GM23248 (cell line): ENCODE measurements at regions not wholly inside any gene's neighbourhood (a gene's known extent, or its start where the extent isn't known, plus 50 kb on each side); places are given as distances from the start of the nearest gene placed in this dataset. TPM values are rescaled to one million over a fixed set of nuclear protein-coding genes. Genes with fewer than 3 reads are reported as not detected.

Experiments
- DNase-seq: peaks from one replicate; pipeline ENCODE4 v3.0.0-alpha.2; 2015
- H2AFZ ChIP-seq: fragments of 200-600 bp; sonication (generic); 2 replicates; pipeline ENCODE4 v1.6.1; 2016; ENCODE audit warnings: antibody characterized with exemption
- H3F3A ChIP-seq: fragments of 200-600 bp; sonication (generic); 2 replicates; pipeline ENCODE4 v1.6.1; 2016; ENCODE audit warnings: mild to moderate bottlenecking, antibody characterized with exemption, mixed run types; ENCODE audit not compliant: insufficient read depth
- H3K27ac ChIP-seq: fragments of 200-600 bp; sonication (generic); 2 replicates; pipeline ENCODE4 v1.5.1; 2016; ENCODE audit warnings: mild to moderate bottlenecking
- H3K27me3 ChIP-seq: fragments of 200-600 bp; sonication (generic); replicated peaks from 2 replicates; pipeline ENCODE4 v1.6.1; 2016; ENCODE audit warnings: mild to moderate bottlenecking; ENCODE audit not compliant: insufficient read depth
- H3K36me3 ChIP-seq: fragments of 200-600 bp; sonication (generic); 2 replicates; pipeline ENCODE4 v1.6.1; 2016; ENCODE audit warnings: low read depth, mild to moderate bottlenecking
- H3K4me1 ChIP-seq: fragments of 200-600 bp; sonication (generic); 2 replicates; pipeline ENCODE4 v1.6.1; 2016; ENCODE audit warnings: mild to moderate bottlenecking; ENCODE audit not compliant: insufficient read depth
- H3K4me2 ChIP-seq: fragments of 200-600 bp; sonication (generic); one replicate; pipeline ENCODE4 v1.6.1; 2016; ENCODE audit warnings: mild to moderate bottlenecking; ENCODE audit not compliant: unreplicated experiment
- H3K4me3 ChIP-seq: fragments of 200-600 bp; sonication (generic); 2 replicates; pipeline ENCODE4 v1.5.1; 2016; ENCODE audit warnings: mild to moderate bottlenecking
- H3K79me2 ChIP-seq: fragments of 200-600 bp; sonication (generic); 2 replicates; pipeline ENCODE4 v1.6.1; 2016; ENCODE audit warnings: mild to moderate bottlenecking; ENCODE audit not compliant: insufficient read depth
- H3K9ac ChIP-seq: fragments of 200-600 bp; sonication (generic); 2 replicates; pipeline ENCODE4 v1.6.1; 2016; ENCODE audit warnings: mild to moderate bottlenecking
- H3K9me2 ChIP-seq: fragments of 200-600 bp; sonication (generic); 2 replicates; pipeline ENCODE4 v1.6.1; 2016; ENCODE audit warnings: mixed run types, mild to moderate bottlenecking, moderate library complexity; ENCODE audit not compliant: insufficient read depth
- H3K9me3 ChIP-seq: fragments of 200-600 bp; sonication (generic); one replicate; pipeline ENCODE4 v1.6.1; 2017; ENCODE audit warnings: low read depth
- H4K20me1 ChIP-seq: fragments of 200-600 bp; sonication (generic); 2 replicates; pipeline ENCODE4 v1.6.0; 2016; ENCODE audit not compliant: insufficient read depth
- EZH2 ChIP-seq: fragments of 200-600 bp; sonication (generic); IDR thresholded peaks from 2 replicates; pipeline ENCODE4 v1.6.1; 2018; ENCODE audit warnings: antibody characterized with exemption, mild to moderate bottlenecking; ENCODE audit not compliant: insufficient read depth, poor library complexity, severe bottlenecking
- EZH2phosphoT487 ChIP-seq: fragments of 200-600 bp; sonication (generic); IDR thresholded peaks from 2 replicates; pipeline ENCODE4 v1.6.1; 2018; ENCODE audit warnings: antibody characterized with exemption, moderate library complexity, mild to moderate bottlenecking, low read depth; ENCODE audit not compliant: insufficient read depth
- WGBS, 2 experiments: methylation state at CpG; one replicate each; pipeline ENCODE4 v1.1.6; 2015 to 2017; ENCODE audit warnings: low lambda C conversion rate in 2 of 2, low coverage in 1 of 2; ENCODE audit errors: missing lambda C conversion rate in 2 of 2; 5-methylcytosine and 5-hydroxymethylcytosine counted together
- in situ Hi-C: fragments of 300-500 bp; cut with MboI; formaldehyde crosslinking; loops from 2 replicates; pipeline ENCODE4 v1.15.0; 2020
- small RNA-seq: library from RNA; depleted of rRNA; stranded (forward); fragments of <200 nt; gene quantifications from one replicate; pipeline ENCODE3, GENCODE V24; 2014; ENCODE audit warnings: low read depth, low replicate concordance

DNA sequence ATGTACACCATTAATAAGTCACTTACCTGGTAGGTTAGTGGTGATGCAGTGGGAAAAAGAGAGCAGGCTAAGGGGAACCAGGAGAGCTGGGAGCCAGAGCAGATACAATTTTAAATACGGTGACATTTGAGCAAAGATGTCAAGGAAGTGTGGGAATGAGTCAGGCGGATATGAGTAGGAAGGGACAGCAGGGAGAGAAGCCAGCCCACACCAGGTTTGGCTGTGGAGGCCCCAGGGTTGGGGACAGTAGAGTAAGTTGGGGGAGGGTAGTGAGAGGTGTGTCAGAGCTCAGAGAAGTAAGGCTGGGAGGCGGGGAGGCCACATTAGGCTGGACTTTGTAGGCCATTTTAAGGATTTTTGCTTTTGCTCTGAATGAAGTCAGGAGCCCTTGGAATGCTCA lies 482.0 kb downstream of the DISC1 start:
- no peak overlapping the region for H3K4me3 ChIP-seq
- DNase-seq: peak; percentile 8
- H2AFZ ChIP-seq: no peak overlapping the region
- H3K9me3 ChIP-seq: no peaks in the 10 kb centered on the region
- WGBS, 2 experiments: 31 to 51% methylated on average over 3 of the region's 3 CpGs
- in situ Hi-C loops: no loop called here
- no peaks in the 10 kb centered on the region for H3K36me3 ChIP-seq
- no peaks in the 10 kb centered on the region for H3F3A ChIP-seq
- H3K9ac ChIP-seq: no peak overlapping the region
- no peaks in the 10 kb centered on the region for H3K79me2 ChIP-seq
- H3K4me1 ChIP-seq: no peaks in the 10 kb centered on the region
- no peaks in the 10 kb centered on the region for H3K27me3 ChIP-seq
- H4K20me1 ChIP-seq: no peaks in the 10 kb centered on the region
- no peaks in the 10 kb centered on the region for H3K9me2 ChIP-seq
- no peak for TF ChIP-seq EZH2
- TF ChIP-seq EZH2phosphoT487: no peak
- no peak overlapping the region for H3K4me2 ChIP-seq
- no peak overlapping the region for H3K27ac ChIP-seq

DNA sequence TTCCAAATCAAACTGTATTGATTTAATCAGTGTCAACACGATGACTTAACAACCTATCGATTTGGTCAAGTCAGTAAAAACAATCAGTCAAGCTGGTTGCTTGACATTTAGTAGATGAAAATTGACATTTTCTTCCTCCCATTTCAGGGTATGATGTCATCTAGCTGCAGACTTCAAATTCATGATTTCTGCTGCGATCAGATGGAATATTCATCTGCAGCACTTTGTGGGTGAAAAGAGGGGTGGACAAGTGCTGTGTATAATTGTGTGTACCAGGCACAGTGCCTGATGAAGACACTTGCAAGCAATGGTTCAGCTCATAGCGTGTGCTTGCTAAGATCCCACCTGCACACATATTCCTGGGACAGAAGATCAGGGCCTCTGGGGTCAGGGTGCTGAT lies 479.8 kb downstream of the DISC1 start:
- Histone ChIP-seq H3K9me2 (no peaks in the 10 kb centered on the region), H3K36me3 (no peaks in the 10 kb centered on the region), H3K9ac (no peak overlapping the region), H3K27ac (no peak overlapping the region), H3K9me3 (no peaks in the 10 kb centered on the region), H3K79me2 (no peaks in the 10 kb centered on the region), H4K20me1 (no peaks in the 10 kb centered on the region), H2AFZ (no peak overlapping the region), H3K4me3 (no peak overlapping the region), H3K4me2 (no peak overlapping the region), H3F3A (no peaks in the 10 kb centered on the region), H3K27me3 (no peaks in the 10 kb centered on the region), H3K4me1 (no peaks in the 10 kb centered on the region)
- 71 to 78% methylated on average over 4 of the region's 4 CpGs for WGBS, 2 experiments
- no peak for TF ChIP-seq EZH2
- no peak for TF ChIP-seq EZH2phosphoT487
- in situ Hi-C loops: no loop called here
- DNase-seq: no peak

DNA sequence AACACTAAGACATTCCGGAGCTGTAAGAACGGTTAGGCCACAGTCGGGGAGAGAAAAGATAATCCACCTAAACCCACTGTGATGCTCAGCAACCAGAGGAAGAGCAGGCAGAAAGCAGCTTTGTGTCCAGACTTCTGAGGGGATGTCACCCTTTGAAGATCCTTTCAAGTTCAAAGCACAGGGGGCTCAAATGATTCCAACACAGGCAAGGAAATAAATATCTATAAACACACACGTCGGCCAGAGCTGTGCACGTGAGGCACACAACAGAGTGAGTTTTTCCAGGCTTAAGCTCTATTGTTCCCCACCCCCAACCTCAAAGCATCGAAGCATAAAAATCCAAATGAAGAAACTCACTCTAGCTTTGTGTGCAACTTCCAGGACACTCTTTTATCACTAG lies 479.0 kb downstream of the DISC1 start:
- DNase-seq: no peak
- no peaks in the 10 kb centered on the region for H3K9me2 ChIP-seq
- no peaks in the 10 kb centered on the region for H4K20me1 ChIP-seq
- TF ChIP-seq EZH2phosphoT487 (no peak), EZH2 (no peak)
- in situ Hi-C loops: no loop called here
- H3K27ac ChIP-seq: no peak overlapping the region
- no peaks in the 10 kb centered on the region for H3K4me1 ChIP-seq
- no peaks in the 10 kb centered on the region for H3F3A ChIP-seq
- no peak overlapping the region for H3K4me2 ChIP-seq
- 75 to 77% methylated on average over 7 of the region's 7 CpGs for WGBS, 2 experiments
- no peak overlapping the region for H3K9ac ChIP-seq
- no peak overlapping the region for H3K4me3 ChIP-seq
- H3K36me3 ChIP-seq: no peaks in the 10 kb centered on the region
- H3K27me3 ChIP-seq: no peaks in the 10 kb centered on the region
- H3K9me3 ChIP-seq: no peaks in the 10 kb centered on the region
- H3K79me2 ChIP-seq: no peaks in the 10 kb centered on the region
- H2AFZ ChIP-seq: no peak overlapping the region

DNA sequence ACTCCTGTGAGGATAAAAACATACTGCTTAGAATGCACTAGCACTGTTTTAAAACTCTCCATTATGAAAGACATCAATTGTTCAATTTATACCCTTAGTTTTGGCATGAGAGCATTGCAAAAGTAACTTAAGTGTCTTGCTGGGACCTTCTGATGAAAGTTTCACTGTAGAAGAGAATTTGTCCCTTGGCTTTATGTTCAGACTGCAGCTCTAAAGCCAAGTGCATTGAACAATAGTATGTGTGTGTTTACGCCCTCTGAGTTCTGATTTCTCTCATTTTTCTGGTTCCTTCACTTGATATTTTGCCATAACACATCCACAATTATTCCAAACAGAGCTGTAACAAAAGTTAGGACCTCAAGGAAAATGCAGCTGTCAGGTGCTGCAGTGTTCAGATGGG lies 474.6 kb downstream of the DISC1 start:
- no peak overlapping the region for H3K4me2 ChIP-seq
- no peaks in the 10 kb centered on the region for H3F3A ChIP-seq
- in situ Hi-C loops: no loop called here
- H3K27ac ChIP-seq: no peak overlapping the region
- H3K27me3 ChIP-seq: no peaks in the 10 kb centered on the region
- TF ChIP-seq EZH2phosphoT487 (no peak), EZH2 (no peak)
- H3K9me3 ChIP-seq: no peaks in the 10 kb centered on the region
- H3K4me3 ChIP-seq: no peak overlapping the region
- no peaks in the 10 kb centered on the region for H3K79me2 ChIP-seq
- no peaks in the 10 kb centered on the region for H4K20me1 ChIP-seq
- no peak for DNase-seq
- no peak overlapping the region for H2AFZ ChIP-seq
- H3K36me3 ChIP-seq: no peaks in the 10 kb centered on the region
- H3K9ac ChIP-seq: no peak overlapping the region
- H3K4me1 ChIP-seq: no peaks in the 10 kb centered on the region
- no peaks in the 10 kb centered on the region for H3K9me2 ChIP-seq
- WGBS, 2 experiments: 55 to 60% methylated on average over 1 of the region's 1 CpG

DNA sequence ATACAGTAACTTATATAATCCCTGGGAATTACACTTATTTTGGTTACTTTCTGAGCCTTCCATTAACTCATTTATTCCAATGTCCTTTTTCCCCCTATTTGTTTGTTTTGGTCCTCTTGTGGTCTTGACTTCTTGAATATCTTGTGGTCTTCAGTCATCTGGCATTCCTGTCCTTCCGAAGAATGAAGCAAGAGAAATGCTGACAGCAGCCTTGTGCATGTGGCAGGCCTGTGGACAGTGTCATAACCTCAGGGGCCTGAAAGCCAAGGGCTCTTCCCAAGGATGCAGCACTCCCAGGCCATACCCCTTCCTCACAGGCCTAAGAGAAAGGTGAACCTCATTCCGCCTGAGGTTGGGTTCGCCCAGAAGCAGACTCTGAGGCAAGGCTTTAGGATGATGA lies 470.2 kb downstream of the DISC1 start:
- H3K4me1 ChIP-seq: no peaks in the 10 kb centered on the region
- no peak overlapping the region for H2AFZ ChIP-seq
- no peaks in the 10 kb centered on the region for H3K9me2 ChIP-seq
- WGBS, 2 experiments: 51 to 64% methylated on average over 3 of the region's 3 CpGs
- in situ Hi-C loops: no loop called here
- TF ChIP-seq EZH2: no peak
- no peak for TF ChIP-seq EZH2phosphoT487
- no peaks in the 10 kb centered on the region for H3K36me3 ChIP-seq
- H3K27ac ChIP-seq: no peak overlapping the region
- H3K9ac ChIP-seq: no peak overlapping the region
- no peaks in the 10 kb centered on the region for H3F3A ChIP-seq
- no peaks in the 10 kb centered on the region for H4K20me1 ChIP-seq
- no peak overlapping the region for H3K4me2 ChIP-seq
- H3K9me3 ChIP-seq: no peaks in the 10 kb centered on the region
- H3K4me3 ChIP-seq: no peak overlapping the region
- no peaks in the 10 kb centered on the region for H3K27me3 ChIP-seq
- DNase-seq: no peak
- no peaks in the 10 kb centered on the region for H3K79me2 ChIP-seq

Small RNA genes in the stretch of these regions (small RNA-seq; reads per million reads assigned to genes)
- not detected for gene BX323014.1
- not detected for gene RN7SL299P
